ENCODE measurements at regions not wholly inside any gene's neighbourhood (a gene's known extent, or its start where the extent isn't known, plus 50 kb on each side); places are given as distances from the start of the nearest gene placed in this dataset.
"Not testable (repeated sequence)": the region's sequence is repeated elsewhere in the genome, so short reads cannot be mapped to it uniquely, and the experiment has no call there.

DNA sequence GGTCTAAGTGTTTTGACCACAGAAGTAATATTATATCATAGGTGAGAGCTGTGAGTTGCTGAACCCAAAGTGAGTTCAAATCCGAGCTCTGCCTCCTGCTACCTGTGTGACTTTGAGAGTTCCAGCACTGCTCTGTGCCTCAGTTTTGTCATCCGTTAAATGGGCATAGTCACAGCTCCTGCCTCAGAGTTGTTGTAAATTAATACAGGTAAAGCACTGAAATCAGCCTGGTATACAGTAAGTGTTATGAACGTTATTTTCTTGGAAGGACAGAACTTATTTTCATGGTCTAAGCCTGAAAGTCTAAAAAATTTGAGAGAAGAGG lies 65.4 kb upstream of the ZNF195 start:
- DNase-seq (ENCODE audit: low spot score), result not testable (repeated sequence)

DNA sequence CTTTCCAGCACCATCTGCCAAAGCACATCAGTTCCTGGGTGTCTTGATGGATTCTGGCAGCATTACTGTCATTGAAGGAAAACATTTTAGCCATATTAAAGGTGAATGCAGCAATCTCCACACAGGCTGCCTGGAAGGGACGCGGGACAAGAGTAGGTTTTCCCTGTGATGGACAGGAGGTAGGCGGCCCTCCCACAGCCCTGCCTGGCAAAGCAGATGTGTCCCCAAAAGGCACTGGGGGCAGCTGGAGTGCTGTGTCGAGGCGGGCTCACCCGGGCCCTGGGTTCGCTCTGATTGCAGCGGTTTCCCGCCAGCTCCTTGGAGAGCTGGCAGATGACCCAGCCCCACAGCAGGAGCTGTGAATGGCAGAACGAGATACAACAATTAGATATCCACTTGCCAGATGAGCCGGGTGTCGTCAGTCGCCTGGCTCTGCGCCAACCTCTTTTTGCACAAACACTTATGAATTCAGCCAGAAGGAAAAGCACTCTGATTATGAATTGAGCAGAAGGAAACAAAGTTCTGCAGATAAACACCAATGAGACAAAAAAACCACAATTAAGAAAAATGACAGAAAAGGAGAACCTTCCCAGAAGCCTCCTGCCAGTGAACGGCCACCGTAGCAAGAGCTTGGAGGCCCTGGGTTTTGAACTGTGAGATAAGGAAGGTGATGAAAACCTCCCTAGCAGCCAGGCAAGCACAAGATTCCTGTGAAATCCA lies 64.9 kb upstream of the ZNF195 start:
- DNase-seq (ENCODE audit: low spot score), result not testable (repeated sequence)

DNA sequence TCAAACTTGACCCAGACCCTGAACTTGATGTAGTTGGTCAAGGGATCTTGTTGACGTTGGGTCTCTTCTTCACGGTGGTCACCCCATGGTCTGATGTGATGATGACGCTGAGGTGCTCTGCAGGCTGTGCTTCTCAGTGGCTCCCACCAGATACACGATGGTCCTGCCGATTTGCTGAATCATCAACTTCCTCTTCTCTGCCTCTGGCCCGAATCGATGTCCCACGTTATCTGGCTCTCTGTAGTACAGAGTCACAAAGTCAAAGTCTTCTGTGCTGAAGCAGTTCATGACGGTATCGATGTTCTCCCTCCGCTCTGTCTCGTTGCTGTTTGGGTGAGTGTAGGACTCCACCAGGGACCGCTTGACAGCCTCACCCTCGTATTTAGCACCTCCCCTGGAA lies 58.5 kb upstream of the ZNF195 start:
- not testable (repeated sequence) for DNase-seq (ENCODE audit: low spot score)

DNA sequence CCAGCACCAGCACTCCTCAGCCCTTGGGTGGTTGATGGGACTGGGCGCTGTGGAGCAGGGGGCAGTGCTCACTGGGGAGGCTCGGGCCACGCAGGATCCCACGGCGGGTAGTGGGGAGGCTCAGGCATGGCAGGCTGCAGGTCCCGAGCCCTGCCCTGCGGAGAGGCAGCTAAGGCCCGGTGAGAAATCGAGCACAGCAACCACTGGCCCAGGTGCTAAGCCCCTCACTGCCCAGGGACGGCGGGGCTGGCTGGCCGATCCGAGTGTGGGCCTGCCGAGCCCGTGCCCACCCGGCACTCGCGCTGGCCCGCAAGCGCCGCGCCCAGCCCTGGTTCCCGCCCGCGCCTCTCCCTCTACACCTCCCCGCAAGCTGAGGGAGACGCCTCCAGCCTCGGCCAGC lies 56.0 kb upstream of the ZNF195 start:
- DNase-seq (ENCODE audit: low spot score), result no peak

DNA sequence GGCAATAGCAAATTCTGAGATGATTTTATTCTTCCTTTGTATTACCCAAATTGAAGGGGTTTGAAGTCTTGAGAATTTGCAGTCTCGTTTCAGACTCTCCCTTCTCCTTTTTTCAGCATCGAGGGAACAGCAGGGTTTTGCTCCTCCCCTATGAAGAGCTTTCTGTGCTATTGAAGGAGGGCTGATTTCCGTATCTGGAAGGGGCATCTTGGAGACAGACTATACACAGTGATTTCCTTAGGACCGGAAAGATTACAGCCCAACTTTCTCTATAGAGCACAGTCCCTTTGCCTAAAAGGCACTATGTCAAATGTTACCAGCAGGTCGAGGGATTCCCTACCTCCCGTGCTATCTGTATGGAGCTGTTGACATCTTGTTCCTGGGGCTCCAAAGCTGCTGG lies 50.2 kb upstream of the ZNF195 start:
- DNase-seq (ENCODE audit: low spot score), result not testable (repeated sequence)
